Brain microvascular endothelial cell (primary cell): ENCODE measurements at regions not wholly inside any gene's neighbourhood (a gene's known extent, or its start where the extent isn't known, plus 50 kb on each side); places are given as distances from the start of the nearest gene placed in this dataset.
A peak's percentile ranks its signal among the peaks of the same experiment; 100 is the strongest.

Source experiments
- DNase-seq: peaks from one replicate; pipeline ENCODE4 v3.0.0-alpha.2; 2020
- H3K27ac ChIP-seq: fragments of 250-450 bp; sonication (Bioruptor Pico); 2 replicates; pipeline ENCODE4 v1.5.1; 2020; ENCODE audit warnings: mild to moderate bottlenecking, moderate library complexity
- H3K27me3 ChIP-seq: fragments of 250-450 bp; sonication (Bioruptor Pico); replicated peaks from 2 replicates; pipeline ENCODE4 v1.5.1; 2020; ENCODE audit warnings: mild to moderate bottlenecking
- H3K36me3 ChIP-seq: fragments of 250-450 bp; sonication (Bioruptor Pico); replicated peaks from 2 replicates; pipeline ENCODE4 v1.5.1; 2020; ENCODE audit warnings: mild to moderate bottlenecking
- H3K4me3 ChIP-seq: 2 replicates; pipeline ENCODE4 v1.5.1; 2011; ENCODE audit warnings: low read depth, mild to moderate bottlenecking, control low read depth, low read length, moderate library complexity
- in situ Hi-C: cut with HindIII; loops from 2 replicates; pipeline ENCODE4 v1.10.0; 2017; ENCODE audit warnings: low sequenced_read_pairs, low pct_ligation_motif_present
- TF ChIP-seq, protein P1 (sequence below): IDR thresholded peaks from 2 replicates; pipeline ENCODE4 v1.5.1; 2011; ENCODE audit warnings: low read depth, mild to moderate bottlenecking, moderate library complexity, low read length, control low read depth, inconsistent platforms; ENCODE audit errors: missing control alignments

DNA sequence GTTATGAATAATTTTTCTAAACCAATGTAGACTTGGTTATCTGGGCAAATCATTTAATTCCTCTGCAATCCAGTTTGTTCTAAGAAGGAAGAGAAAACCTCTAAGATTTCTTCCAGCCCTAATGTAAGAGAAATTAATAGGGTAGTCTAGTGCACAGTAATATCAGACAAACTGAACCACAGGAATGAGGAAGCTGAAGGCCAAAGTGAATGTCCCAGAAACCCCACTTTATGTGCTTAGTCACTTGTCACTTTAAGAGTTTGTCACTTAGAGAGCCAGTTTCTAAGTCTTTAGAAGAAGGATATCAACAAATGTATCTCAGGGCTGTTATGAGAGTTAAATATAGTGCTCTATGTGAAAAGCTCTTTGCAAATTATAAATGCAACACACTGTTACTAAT is 750.6 kb downstream of the DIAPH3 start:
- Histone ChIP-seq H3K36me3 (no peaks in the 10 kb centered on the region), H3K4me3 (no peak overlapping the region), H3K27ac (no peak overlapping the region), H3K27me3 (no peaks in the 10 kb centered on the region)
- in situ Hi-C loops, result no loop called here
- DNase-seq, result peak; percentile 5
- TF ChIP-seq, protein P1, sequence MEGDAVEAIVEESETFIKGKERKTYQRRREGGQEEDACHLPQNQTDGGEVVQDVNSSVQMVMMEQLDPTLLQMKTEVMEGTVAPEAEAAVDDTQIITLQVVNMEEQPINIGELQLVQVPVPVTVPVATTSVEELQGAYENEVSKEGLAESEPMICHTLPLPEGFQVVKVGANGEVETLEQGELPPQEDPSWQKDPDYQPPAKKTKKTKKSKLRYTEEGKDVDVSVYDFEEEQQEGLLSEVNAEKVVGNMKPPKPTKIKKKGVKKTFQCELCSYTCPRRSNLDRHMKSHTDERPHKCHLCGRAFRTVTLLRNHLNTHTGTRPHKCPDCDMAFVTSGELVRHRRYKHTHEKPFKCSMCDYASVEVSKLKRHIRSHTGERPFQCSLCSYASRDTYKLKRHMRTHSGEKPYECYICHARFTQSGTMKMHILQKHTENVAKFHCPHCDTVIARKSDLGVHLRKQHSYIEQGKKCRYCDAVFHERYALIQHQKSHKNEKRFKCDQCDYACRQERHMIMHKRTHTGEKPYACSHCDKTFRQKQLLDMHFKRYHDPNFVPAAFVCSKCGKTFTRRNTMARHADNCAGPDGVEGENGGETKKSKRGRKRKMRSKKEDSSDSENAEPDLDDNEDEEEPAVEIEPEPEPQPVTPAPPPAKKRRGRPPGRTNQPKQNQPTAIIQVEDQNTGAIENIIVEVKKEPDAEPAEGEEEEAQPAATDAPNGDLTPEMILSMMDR, result no peak

- H3K27ac ChIP-seq, result no peak overlapping the region
- in situ Hi-C loops, result no loop called here
- H3K27me3 ChIP-seq, result no peaks in the 10 kb centered on the region
- H3K36me3 ChIP-seq, result no peaks in the 10 kb centered on the region
- TF ChIP-seq, protein P1, result no peak
- DNase-seq, result no peak
- no peak overlapping the region for H3K4me3 ChIP-seq
Measured at GRCh38 chr13:59414006-59414405, 749.7 kb downstream of the DIAPH3 start.

DNA sequence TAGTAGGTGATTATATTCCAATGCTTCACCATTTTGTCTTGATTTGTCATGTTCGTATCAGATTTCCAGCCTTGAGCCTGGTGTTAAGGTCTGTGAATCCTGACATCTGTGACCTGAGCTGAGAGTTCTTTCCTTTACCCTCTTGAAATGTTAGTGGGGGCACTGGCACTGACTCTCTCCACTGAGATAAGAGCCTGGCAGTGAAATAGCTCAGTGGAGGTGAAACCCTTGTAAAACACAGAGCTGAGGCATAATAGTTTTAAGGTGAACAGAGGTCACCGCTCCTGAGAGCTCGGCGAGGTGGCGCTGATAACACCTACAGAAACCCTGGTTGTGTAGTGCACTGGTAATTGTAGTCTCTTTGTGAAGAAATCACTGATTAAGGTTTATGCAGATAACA is 748.2 kb downstream of the DIAPH3 start:
- DNase-seq, result no peak
- no peak overlapping the region for H3K27ac ChIP-seq
- TF ChIP-seq, protein P1, result no peak
- H3K27me3 ChIP-seq, result no peaks in the 10 kb centered on the region
- in situ Hi-C loops, result no loop called here
- H3K36me3 ChIP-seq, result no peaks in the 10 kb centered on the region
- no peak overlapping the region for H3K4me3 ChIP-seq

DNA sequence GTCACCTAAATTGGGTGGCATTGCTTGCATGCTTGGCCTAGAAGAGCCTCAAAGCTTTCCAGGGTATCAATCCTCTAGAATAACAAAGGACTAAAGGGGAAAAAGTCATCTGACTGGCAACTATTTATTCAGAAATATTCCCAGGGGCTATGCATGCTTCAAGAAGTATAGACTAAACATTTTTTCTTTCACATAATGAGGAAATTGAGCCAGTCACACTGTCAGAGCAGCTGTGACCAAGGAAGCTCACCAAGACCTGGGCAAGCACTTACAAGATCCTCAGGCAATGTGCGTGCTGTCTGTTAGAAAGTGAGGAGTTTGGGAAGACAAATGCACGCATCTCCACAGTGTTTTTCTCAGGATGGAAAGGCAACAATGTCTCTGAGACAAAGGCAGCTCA is 747.2 kb downstream of the DIAPH3 start:
- no peaks in the 10 kb centered on the region for H3K27me3 ChIP-seq
- no peak overlapping the region for H3K4me3 ChIP-seq
- in situ Hi-C loops, result no loop called here
- H3K36me3 ChIP-seq, result no peaks in the 10 kb centered on the region
- no peak for DNase-seq
- TF ChIP-seq, protein P1, result no peak
- H3K27ac ChIP-seq, result no peak overlapping the region

- no peaks in the 10 kb centered on the region for H3K36me3 ChIP-seq
- in situ Hi-C loops, result no loop called here
- no peak overlapping the region for H3K27ac ChIP-seq
- TF ChIP-seq, protein P1, result no peak
- no peaks in the 10 kb centered on the region for H3K27me3 ChIP-seq
- H3K4me3 ChIP-seq, result no peak overlapping the region
- DNase-seq, result peak; percentile 20
Measured at GRCh38 chr13:59422646-59423045, 741.1 kb downstream of the DIAPH3 start.

- H3K4me3 ChIP-seq, result no peak overlapping the region
- H3K36me3 ChIP-seq, result no peaks in the 10 kb centered on the region
- H3K27ac ChIP-seq, result peak overlapping the region; percentile 92
- no peak for DNase-seq
- TF ChIP-seq, protein P1, result no peak
- in situ Hi-C loops, result no loop called here
- no peaks in the 10 kb centered on the region for H3K27me3 ChIP-seq
Measured at GRCh38 chr13:59423708-59424340, 739.9 kb downstream of the DIAPH3 start.
